Mucosa of rectum (tissue), 2 donors: ENCODE measurements at regions not wholly inside any gene's neighbourhood (a gene's known extent, or its start where the extent isn't known, plus 50 kb on each side); places are given as distances from the start of the nearest gene placed in this dataset.
A peak's percentile ranks its signal among the peaks of the same experiment; 100 is the strongest.

Experiments
- H3K27ac ChIP-seq, 2 donors: one replicate each; pipeline ENCODE4 v1.7.0; 2013; ENCODE audit warnings: inconsistent platforms in 2 of 2, low read depth in 2 of 2, low read length in 2 of 2
- H3K27me3 ChIP-seq, 2 donors: one replicate each; pipeline ENCODE4 v1.7.0; 2013; ENCODE audit warnings: low read length in 2 of 2; ENCODE audit not compliant: control insufficient read depth in 2 of 2, insufficient read depth in 2 of 2
- H3K36me3 ChIP-seq, 2 donors: one replicate each; pipeline ENCODE4 v1.7.0; 2013; ENCODE audit warnings: low read length in 2 of 2; ENCODE audit not compliant: control insufficient read depth in 2 of 2, insufficient read depth in 2 of 2
- H3K4me1 ChIP-seq, 2 donors: one replicate each; pipeline ENCODE4 v1.7.0; 2013; ENCODE audit warnings: low read length in 2 of 2, mild to moderate bottlenecking in 1 of 2; ENCODE audit not compliant: control insufficient read depth in 2 of 2, insufficient read depth in 2 of 2
- H3K4me3 ChIP-seq, 2 donors: one replicate each; pipeline ENCODE4 v1.7.0; 2013; ENCODE audit warnings: low read length in 2 of 2
- H3K9ac ChIP-seq, 2 donors: one replicate each; pipeline ENCODE4 v1.7.0; 2013; ENCODE audit warnings: low read length in 2 of 2, low read depth in 1 of 2, mild to moderate bottlenecking in 1 of 2
- H3K9me3 ChIP-seq, 2 donors: one replicate each; pipeline ENCODE4 v1.7.0; 2013; ENCODE audit warnings: low read length in 2 of 2; ENCODE audit not compliant: control insufficient read depth in 2 of 2
- donor health status: healthy.
- donor health status: Normal muscosa, but diverticular disease.

GRCh38 chr2:64910523-64910922 lies 78.7 kb upstream of the SLC1A4 start:
- no peaks in the 10 kb centered on the region for H3K27me3 ChIP-seq
- no peak overlapping the region for H3K27ac ChIP-seq
- H3K4me1 ChIP-seq, result peaks cover 2 to 4% of the 10 kb centered on the region in 2 donors
- H3K9ac ChIP-seq, result no peak overlapping the region
- no peak overlapping the region for H3K4me3 ChIP-seq
- no peaks in the 10 kb centered on the region for H3K36me3 ChIP-seq
- H3K9me3 ChIP-seq, result no peaks in the 10 kb centered on the region

GRCh38 chr2:64910972-64911433 lies 78.2 kb upstream of the SLC1A4 start:
- H3K27me3 ChIP-seq, result no peaks in the 10 kb centered on the region
- H3K9ac ChIP-seq, result no peak overlapping the region
- no peak overlapping the region for H3K4me3 ChIP-seq
- peaks cover 0 to 2% of the 10 kb centered on the region in 2 donors for H3K4me1 ChIP-seq
- H3K9me3 ChIP-seq, result no peaks in the 10 kb centered on the region
- no peaks in the 10 kb centered on the region for H3K36me3 ChIP-seq
- H3K27ac ChIP-seq, result no peak overlapping the region

- Histone ChIP-seq H3K9ac (no peak overlapping the region), H3K4me3 (no peak overlapping the region), H3K9me3 (no peaks in the 10 kb centered on the region), H3K4me1 (peaks cover 2 to 3% of the 10 kb centered on the region in 2 donors), H3K27me3 (no peaks in the 10 kb centered on the region), H3K36me3 (no peaks in the 10 kb centered on the region), H3K27ac (peak overlapping the region in 1 of 2 donors; percentile 23)
These were observed 75.8 kb upstream of the SLC1A4 start for GRCh38 chr2:64913357-64913869.

GRCh38 chr2:64914247-64914646 lies 75.0 kb upstream of the SLC1A4 start:
- Histone ChIP-seq H3K4me1 (peaks cover 2 to 3% of the 10 kb centered on the region in 2 donors), H3K27ac (peak overlapping the region in 1 of 2 donors; percentile 23), H3K27me3 (no peaks in the 10 kb centered on the region)

GRCh38 chr2:64914735-64915509 lies 74.3 kb upstream of the SLC1A4 start:
- Histone ChIP-seq H3K36me3 (no peaks in the 10 kb centered on the region), H3K4me1 (peaks cover 2 to 3% of the 10 kb centered on the region in 2 donors), H3K9me3 (no peaks in the 10 kb centered on the region), H3K27ac (peak overlapping the region in 1 of 2 donors; percentile 38), H3K9ac (peak overlapping the region in 1 of 2 donors; percentile 24), H3K27me3 (no peaks in the 10 kb centered on the region), H3K4me3 (no peak overlapping the region)

More at GRCh38 chr2:64914247-64914646, 75.0 kb upstream of the SLC1A4 start:
- no peaks in the 10 kb centered on the region for H3K36me3 ChIP-seq
- H3K9me3 ChIP-seq, result no peaks in the 10 kb centered on the region
- no peak overlapping the region for H3K4me3 ChIP-seq
- no peak overlapping the region for H3K9ac ChIP-seq

GRCh38 chr2:64915510-64915900 lies 73.7 kb upstream of the SLC1A4 start:
- H3K27ac ChIP-seq, result peak overlapping the region in 1 of 2 donors; percentile 13
- H3K4me3 ChIP-seq, result no peak overlapping the region
- peaks cover 2 to 3% of the 10 kb centered on the region in 2 donors for H3K4me1 ChIP-seq

GRCh38 chr2:64918220-64918886 lies 70.8 kb upstream of the SLC1A4 start:
- Histone ChIP-seq H3K9ac (peak overlapping the region in 1 of 2 donors; percentile 73), H3K27ac (peak overlapping the region; percentile 3 to 80), H3K4me1 (peaks cover 0 to 3% of the 10 kb centered on the region in 2 donors), H3K4me3 (peak overlapping the region; percentile 77 to 87), H3K9me3 (no peaks in the 10 kb centered on the region), H3K36me3 (no peaks in the 10 kb centered on the region), H3K27me3 (no peaks in the 10 kb centered on the region)

More at GRCh38 chr2:64915510-64915900, 73.7 kb upstream of the SLC1A4 start:
- no peak overlapping the region for H3K9ac ChIP-seq
- H3K27me3 ChIP-seq, result no peaks in the 10 kb centered on the region
- no peaks in the 10 kb centered on the region for H3K9me3 ChIP-seq
- H3K36me3 ChIP-seq, result no peaks in the 10 kb centered on the region

GRCh38 chr2:64919261-64919660 lies 69.9 kb upstream of the SLC1A4 start:
- Histone ChIP-seq H3K27ac (peak overlapping the region in 1 of 2 donors; percentile 3), H3K36me3 (no peaks in the 10 kb centered on the region), H3K4me1 (peaks cover 0 to 3% of the 10 kb centered on the region in 2 donors), H3K27me3 (no peaks in the 10 kb centered on the region), H3K9ac (no peak overlapping the region), H3K9me3 (no peaks in the 10 kb centered on the region), H3K4me3 (no peak overlapping the region)

GRCh38 chr2:64922482-64923384 lies 66.5 kb upstream of the SLC1A4 start:
- H3K36me3 ChIP-seq, result no peaks in the 10 kb centered on the region
- no peaks in the 10 kb centered on the region for H3K27me3 ChIP-seq
- H3K4me3 ChIP-seq, result no peak overlapping the region
- H3K4me1 ChIP-seq, result peaks cover 0 to 3% of the 10 kb centered on the region in 2 donors
- H3K27ac ChIP-seq, result no peak overlapping the region
- no peaks in the 10 kb centered on the region for H3K9me3 ChIP-seq
- no peak overlapping the region for H3K9ac ChIP-seq
